RPMI7951 (cell line): ENCODE measurements at regions not wholly inside any gene's neighbourhood (a gene's known extent, or its start where the extent isn't known, plus 50 kb on each side); places are given as distances from the start of the nearest gene placed in this dataset.
"Not testable (repeated sequence)": the region's sequence is repeated elsewhere in the genome, so short reads cannot be mapped to it uniquely, and the experiment has no call there.

Experiments used
- DNase-seq: peaks from one replicate; pipeline ENCODE4 v3.0.0-alpha.2; 2012; ENCODE audit warnings: low read depth

- peak; percentile 65 for DNase-seq
Measured at GRCh38 chr20:12201289-12201991, 283.7 kb downstream of the BTBD3 start.

DNA sequence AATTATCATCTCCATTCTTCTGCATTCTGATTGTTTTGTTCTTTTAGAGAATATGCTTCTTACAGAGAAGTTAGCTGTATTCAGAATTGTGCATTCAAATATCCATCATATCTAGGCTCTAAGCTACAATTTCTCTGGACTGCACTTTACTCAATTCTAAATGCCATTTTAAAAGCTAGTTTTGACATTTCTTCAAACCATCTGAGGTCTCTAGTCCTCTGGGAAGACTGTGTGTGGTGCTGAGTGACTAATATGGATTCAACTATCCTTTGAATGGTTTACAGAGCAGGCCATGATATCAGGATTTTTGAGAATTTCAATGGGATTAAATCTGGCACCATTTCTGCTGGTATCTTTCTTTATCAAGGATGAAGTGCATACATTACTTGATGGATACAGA lies 285.7 kb downstream of the BTBD3 start:
- no peak for DNase-seq

- DNase-seq, result no peak
Measured at GRCh38 chr20:12203981-12204380, 286.3 kb downstream of the BTBD3 start.

- DNase-seq, result peak; percentile 27
Measured at GRCh38 chr20:12207875-12208274, 290.2 kb downstream of the BTBD3 start.

- DNase-seq, result no peak
Measured at GRCh38 chr20:12210591-12210990, 292.9 kb downstream of the BTBD3 start.

DNA sequence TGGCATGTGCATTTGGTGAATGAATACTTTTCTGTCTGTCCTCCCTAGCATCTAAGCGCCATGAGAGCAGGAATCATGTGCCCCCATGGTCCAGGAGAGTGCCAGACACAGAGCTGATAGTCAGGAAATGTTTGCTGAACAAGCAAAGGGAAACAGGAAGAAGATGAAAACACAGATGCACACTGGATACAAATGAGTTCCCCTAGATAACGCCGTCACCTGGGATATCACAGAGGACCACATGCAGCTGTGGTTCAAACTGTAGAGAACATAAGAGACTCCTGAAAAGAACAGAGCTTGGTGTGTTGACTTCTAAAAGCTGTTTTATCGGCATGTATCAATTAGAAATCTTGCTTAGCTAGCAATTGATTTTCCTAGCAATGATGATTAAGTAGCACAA lies 293.7 kb downstream of the BTBD3 start:
- DNase-seq, result no peak

DNA sequence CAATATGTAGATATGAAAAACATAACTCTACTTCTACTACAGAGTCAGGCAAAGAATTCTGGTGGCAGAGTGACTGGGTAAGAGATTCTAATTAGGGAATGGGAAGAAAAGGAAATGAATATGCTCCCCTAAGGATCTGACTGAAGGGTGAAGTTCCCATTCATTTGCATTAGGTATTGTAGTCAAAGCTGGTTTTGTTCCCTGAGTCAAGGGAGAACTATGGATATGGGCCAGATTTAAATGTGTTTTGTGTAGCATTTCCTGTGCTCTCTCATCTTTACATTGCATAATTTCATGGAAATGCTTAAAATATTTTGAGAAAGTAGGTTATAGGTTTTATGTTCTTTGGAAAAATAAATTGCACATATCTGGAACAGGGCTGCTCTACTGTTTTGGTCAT lies 299.7 kb downstream of the BTBD3 start:
- DNase-seq, result no peak

GRCh38 chr20:12219798-12220197 lies 302.1 kb downstream of the BTBD3 start:
- DNase-seq, result no peak

DNA sequence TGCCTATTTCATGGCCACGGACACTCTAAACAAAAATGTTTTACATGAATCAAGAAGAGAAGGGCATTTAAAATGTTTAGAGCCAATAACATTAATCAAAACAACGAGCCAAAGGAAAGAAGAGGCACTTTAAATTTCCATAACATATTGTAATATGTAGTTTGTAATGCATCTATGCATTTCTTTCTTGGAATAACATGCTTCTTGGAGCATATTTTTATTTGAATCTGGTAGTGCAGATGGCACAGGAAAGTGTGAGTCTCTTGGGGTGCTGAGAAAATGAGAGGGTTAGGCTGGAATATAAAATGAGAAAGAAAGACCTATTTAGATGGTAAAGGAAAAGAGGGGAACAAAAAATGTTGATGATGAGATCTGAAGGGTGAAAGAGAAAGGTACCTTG lies 305.4 kb downstream of the BTBD3 start:
- no peak for DNase-seq

GRCh38 chr20:12225898-12226297 lies 308.2 kb downstream of the BTBD3 start:
- DNase-seq, result no peak

DNA sequence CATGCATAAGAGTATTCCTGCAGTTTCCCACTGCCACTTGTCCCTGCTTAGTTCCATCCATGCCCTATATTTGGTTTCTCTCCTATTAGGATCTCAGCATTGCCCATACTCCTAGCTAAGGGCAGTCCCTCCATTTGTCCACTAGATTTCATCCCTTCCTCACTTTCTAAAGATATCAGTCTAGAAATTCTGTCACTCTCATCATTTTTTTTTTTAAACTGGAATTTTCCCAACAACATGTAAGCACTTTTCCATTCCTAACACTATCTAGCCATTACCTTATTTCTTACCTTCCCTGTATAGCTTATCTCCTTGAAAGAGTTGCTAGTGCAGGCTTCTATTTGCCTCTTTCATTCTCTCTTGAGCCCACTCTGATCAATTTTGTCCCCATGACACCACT lies 312.2 kb downstream of the BTBD3 start:
- DNase-seq, result no peak

DNA sequence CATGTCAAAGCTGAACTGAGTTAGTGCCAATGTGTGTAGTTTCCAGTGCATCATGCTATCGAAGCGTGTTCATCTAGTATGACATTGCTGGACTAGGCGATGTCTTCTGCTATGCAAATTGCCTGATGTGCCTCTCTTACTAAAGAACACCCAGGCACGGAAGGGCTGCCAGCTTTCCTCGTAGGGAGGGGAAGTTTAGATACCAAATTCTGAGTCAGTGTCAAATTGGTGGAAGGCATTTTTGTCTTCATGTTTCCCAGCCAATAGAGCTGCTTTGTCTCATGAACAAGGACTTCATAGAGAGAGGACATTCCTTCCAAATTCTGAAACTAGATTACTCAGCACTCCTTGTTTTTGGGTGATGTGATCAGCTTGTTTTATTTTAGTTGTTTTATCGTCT lies 320.1 kb downstream of the BTBD3 start:
- DNase-seq, result peak; percentile 61

GRCh38 chr20:12241065-12241464 lies 323.4 kb downstream of the BTBD3 start:
- DNase-seq, result peak; percentile 12

- DNase-seq, result peak; percentile 59
Measured at GRCh38 chr20:12243327-12243726, 325.6 kb downstream of the BTBD3 start.

DNA sequence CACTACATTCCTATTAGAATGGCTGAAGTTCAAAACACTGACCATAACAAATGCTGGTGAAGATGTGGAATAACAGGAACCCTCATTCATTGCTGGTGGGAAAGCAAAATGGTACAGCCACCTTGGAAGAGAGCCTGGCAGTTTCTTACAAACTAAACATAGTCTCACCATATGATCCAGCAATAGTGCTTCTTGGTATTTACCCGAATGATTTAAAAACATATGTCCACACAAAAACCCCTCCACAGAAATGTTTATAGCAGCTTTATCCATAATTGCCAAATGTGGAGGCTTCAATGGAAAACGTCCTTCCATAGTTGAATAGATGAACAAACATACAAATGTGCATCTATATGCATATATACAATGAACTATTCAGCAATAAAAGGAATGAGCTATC lies 330.8 kb downstream of the BTBD3 start:
- no peak for DNase-seq

- DNase-seq, result not testable (repeated sequence)
Measured at GRCh38 chr20:12250661-12251060, 333.0 kb downstream of the BTBD3 start.

GRCh38 chr20:12252793-12253192 lies 335.1 kb downstream of the BTBD3 start:
- peak; percentile 31 for DNase-seq

- DNase-seq, result no peak
Measured at GRCh38 chr20:12255461-12255970, 337.8 kb downstream of the BTBD3 start.

GRCh38 chr20:12256806-12257205 lies 339.1 kb downstream of the BTBD3 start:
- DNase-seq, result no peak

DNA sequence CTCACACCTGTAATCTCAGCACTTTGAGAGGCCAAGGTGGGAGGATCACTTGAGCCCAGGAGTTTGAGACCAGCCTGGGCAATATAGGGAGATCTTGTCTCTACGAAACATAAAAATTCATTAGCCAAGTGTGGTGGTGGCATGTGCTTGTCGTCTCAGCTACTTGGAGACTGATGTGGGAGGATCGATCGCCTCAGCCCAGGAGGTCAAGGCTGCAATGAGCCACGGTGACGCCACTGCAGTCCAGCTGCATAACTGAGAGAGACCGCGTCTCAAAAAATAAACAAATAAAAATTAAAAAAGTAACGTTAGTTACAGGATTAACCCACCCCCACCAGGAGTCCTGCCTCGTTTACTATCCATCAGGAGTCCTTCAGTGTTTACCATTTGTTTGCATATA lies 345.1 kb downstream of the BTBD3 start:
- no peak for DNase-seq

- no peak for DNase-seq
Measured at GRCh38 chr20:12264711-12265110, 347.0 kb downstream of the BTBD3 start.

- DNase-seq, result no peak
Measured at GRCh38 chr20:12265662-12266061, 348.0 kb downstream of the BTBD3 start.

DNA sequence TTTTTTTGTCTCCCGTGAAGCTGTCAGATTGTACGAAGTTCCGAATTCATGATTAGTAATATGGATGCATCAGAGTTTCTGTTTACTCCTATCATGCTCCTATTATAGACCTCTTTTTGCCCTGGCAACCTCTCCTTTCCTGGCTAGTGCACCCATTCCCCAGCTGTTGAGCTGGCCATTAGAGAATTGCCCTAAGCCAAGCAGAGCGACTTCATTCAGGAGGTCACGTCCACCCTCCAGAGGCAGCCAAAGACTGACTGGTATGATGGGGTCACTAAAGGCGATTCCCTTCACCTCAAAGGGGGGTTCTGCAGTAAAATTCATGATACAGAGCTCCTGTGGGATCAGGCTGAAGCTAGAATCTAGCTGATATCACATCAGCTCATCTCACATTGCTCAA lies 351.9 kb downstream of the BTBD3 start:
- no peak for DNase-seq

- no peak for DNase-seq
Measured at GRCh38 chr20:12270863-12271262, 353.2 kb downstream of the BTBD3 start.
